IPS-NIHi7 (cell line): ENCODE measurements at regions not wholly inside any gene's neighbourhood (a gene's known extent, or its start where the extent isn't known, plus 50 kb on each side); places are given as distances from the start of the nearest gene placed in this dataset.

Experiments used
- DNase-seq: peaks from one replicate; pipeline ENCODE4 v3.0.0; 2012; ENCODE audit warnings: mixed read lengths; ENCODE audit errors: extremely low spot score

- no peak for DNase-seq
Measured at GRCh38 chr14:98977451-98977850, 294.5 kb downstream of the BCL11B start.

GRCh38 chr14:98982986-98983385, 289.0 kb downstream of the BCL11B start:
- no peak for DNase-seq

- DNase-seq: no peak
Measured at GRCh38 chr14:98984027-98984718, 287.8 kb downstream of the BCL11B start.

- no peak for DNase-seq
Measured at GRCh38 chr14:98984719-98985041, 287.3 kb downstream of the BCL11B start.

- peak; percentile 5 for DNase-seq
Measured at GRCh38 chr14:98993818-98994217, 278.2 kb downstream of the BCL11B start.

GRCh38 chr14:98994561-98994960, 277.4 kb downstream of the BCL11B start:
- no peak for DNase-seq

GRCh38 chr14:98997526-98998205, 274.3 kb downstream of the BCL11B start:
- no peak for DNase-seq

- no peak for DNase-seq
Measured at GRCh38 chr14:98999345-98999744, 272.7 kb downstream of the BCL11B start.

GRCh38 chr14:98999901-99000300, 272.1 kb downstream of the BCL11B start:
- no peak for DNase-seq

GRCh38 chr14:99001241-99001640, 270.8 kb downstream of the BCL11B start:
- DNase-seq: no peak

- no peak for DNase-seq
Measured at GRCh38 chr14:99003646-99004045, 268.4 kb downstream of the BCL11B start.

- no peak for DNase-seq
Measured at GRCh38 chr14:99004112-99004511, 267.9 kb downstream of the BCL11B start.

GRCh38 chr14:99006276-99006675, 265.7 kb downstream of the BCL11B start:
- DNase-seq: no peak

GRCh38 chr14:99007795-99008194, 264.2 kb downstream of the BCL11B start:
- DNase-seq: no peak

GRCh38 chr14:99009871-99010270, 262.1 kb downstream of the BCL11B start:
- no peak for DNase-seq

- no peak for DNase-seq
Measured at GRCh38 chr14:99011385-99011784, 260.6 kb downstream of the BCL11B start.

- no peak for DNase-seq
Measured at GRCh38 chr14:99012703-99013102, 259.3 kb downstream of the BCL11B start.

GRCh38 chr14:99015833-99016232, 256.2 kb downstream of the BCL11B start:
- no peak for DNase-seq

- no peak for DNase-seq
Measured at GRCh38 chr14:99023371-99023770, 248.6 kb downstream of the BCL11B start.

- DNase-seq: no peak
Measured at GRCh38 chr14:99024926-99025325, 247.1 kb downstream of the BCL11B start.

GRCh38 chr14:99025418-99025817, 246.6 kb downstream of the BCL11B start:
- no peak for DNase-seq

GRCh38 chr14:99026471-99026870, 245.5 kb downstream of the BCL11B start:
- DNase-seq: no peak

- DNase-seq: no peak
Measured at GRCh38 chr14:99028041-99028440, 244.0 kb downstream of the BCL11B start.

- DNase-seq: no peak
Measured at GRCh38 chr14:99028521-99028920, 243.5 kb downstream of the BCL11B start.
